IMR-90 (cell line): ENCODE measurements at regions not wholly inside any gene's neighbourhood (a gene's known extent, or its start where the extent isn't known, plus 50 kb on each side); places are given as distances from the start of the nearest gene placed in this dataset.

Experiments used
- CEBPB ChIP-seq: IDR thresholded peaks from 2 replicates; pipeline ENCODE4 v1.6.1; 2012; ENCODE audit warnings: low read depth, low read length, improper control_type of control experiment
- CHD1 ChIP-seq: IDR thresholded peaks from 2 replicates; pipeline ENCODE4 v1.6.1; 2012; ENCODE audit warnings: low read depth, low read length, improper control_type of control experiment
- FOS ChIP-seq: fragments of 150-350 bp; IDR thresholded peaks from 2 replicates; pipeline ENCODE4 v1.6.1; 2016; ENCODE audit warnings: low read depth, low read length
- MAZ ChIP-seq: IDR thresholded peaks from 2 replicates; pipeline ENCODE4 v1.6.1; 2012; ENCODE audit warnings: low read depth, mild to moderate bottlenecking, low read length, improper control_type of control experiment, moderate library complexity, borderline replicate concordance
- NFE2L2 ChIP-seq: fragments of 150-350 bp; IDR thresholded peaks from 2 replicates; pipeline ENCODE4 v1.6.1; 2016; ENCODE audit warnings: low read depth, mild to moderate bottlenecking, low read length
- POLR2A ChIP-seq: IDR thresholded peaks from 2 replicates; pipeline ENCODE4 v1.6.1; 2012; ENCODE audit warnings: mild to moderate bottlenecking, low read depth, low read length
- RAD21 ChIP-seq: IDR thresholded peaks from 2 replicates; pipeline ENCODE4 v1.6.1; 2012; ENCODE audit warnings: low read length, improper control_type of control experiment
- RCOR1 ChIP-seq: IDR thresholded peaks from 2 replicates; pipeline ENCODE4 v1.6.1; 2012; ENCODE audit warnings: mild to moderate bottlenecking, low read length, improper control_type of control experiment; ENCODE audit not compliant: insufficient replicate concordance
- RFX5 ChIP-seq: IDR thresholded peaks from 2 replicates; pipeline ENCODE4 v1.8.0; 2012; ENCODE audit warnings: low read depth, mild to moderate bottlenecking, low read length, moderate library complexity
- SMC3 ChIP-seq: fragments of 150-350 bp; IDR thresholded peaks from 2 replicates; pipeline ENCODE4 v1.6.1; 2016; ENCODE audit warnings: low read depth, mild to moderate bottlenecking, antibody characterized with exemption, low read length, moderate library complexity
- TF ChIP-seq, protein P1 (sequence below): conservative IDR thresholded peaks from 2 replicates; pipeline ENCODE4 v1.5.1; 2012; ENCODE audit warnings: mild to moderate bottlenecking, low read depth, low read length, improper control_type of control experiment
- TF ChIP-seq, protein P2 (sequence below): fragments of 150-350 bp; IDR thresholded peaks from 2 replicates; pipeline ENCODE4 v1.6.1; 2017; ENCODE audit warnings: mild to moderate bottlenecking, antibody characterized with exemption, low read length, low read depth
- TF ChIP-seq, protein P3 (sequence below): fragments of 150-350 bp; IDR thresholded peaks from 2 replicates; pipeline ENCODE4 v1.6.1; 2016; ENCODE audit warnings: low read depth, mild to moderate bottlenecking, low read length, moderate library complexity, borderline replicate concordance

DNA sequence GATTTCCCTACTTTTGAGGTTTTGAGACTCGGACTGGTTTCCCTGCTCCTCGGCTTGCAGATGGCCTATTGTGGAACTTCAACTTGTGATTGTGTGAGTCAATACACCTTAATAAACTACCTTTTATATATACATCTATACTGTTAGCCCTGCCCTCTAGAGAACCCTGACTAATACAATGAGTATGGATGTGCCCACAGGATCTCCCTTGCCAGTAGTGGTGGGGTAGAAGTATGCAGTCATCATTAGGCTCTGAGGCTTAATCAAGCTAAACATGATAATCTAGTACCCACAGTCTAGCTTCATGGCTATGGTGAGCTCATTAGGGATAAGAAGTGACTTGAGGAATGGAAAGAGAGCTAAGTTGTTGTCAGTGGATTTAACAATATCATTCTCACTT, 412.8 kb upstream of the PTGER4 start:
- TF ChIP-seq POLR2A (no peak), FOS (no peak), RFX5 (no peak), NFE2L2 (no peak), RCOR1 (no peak), MAZ (no peak), RAD21 (no peak), CHD1 (no peak), CEBPB (no peak), SMC3 (no peak)
- TF ChIP-seq, protein P1, sequence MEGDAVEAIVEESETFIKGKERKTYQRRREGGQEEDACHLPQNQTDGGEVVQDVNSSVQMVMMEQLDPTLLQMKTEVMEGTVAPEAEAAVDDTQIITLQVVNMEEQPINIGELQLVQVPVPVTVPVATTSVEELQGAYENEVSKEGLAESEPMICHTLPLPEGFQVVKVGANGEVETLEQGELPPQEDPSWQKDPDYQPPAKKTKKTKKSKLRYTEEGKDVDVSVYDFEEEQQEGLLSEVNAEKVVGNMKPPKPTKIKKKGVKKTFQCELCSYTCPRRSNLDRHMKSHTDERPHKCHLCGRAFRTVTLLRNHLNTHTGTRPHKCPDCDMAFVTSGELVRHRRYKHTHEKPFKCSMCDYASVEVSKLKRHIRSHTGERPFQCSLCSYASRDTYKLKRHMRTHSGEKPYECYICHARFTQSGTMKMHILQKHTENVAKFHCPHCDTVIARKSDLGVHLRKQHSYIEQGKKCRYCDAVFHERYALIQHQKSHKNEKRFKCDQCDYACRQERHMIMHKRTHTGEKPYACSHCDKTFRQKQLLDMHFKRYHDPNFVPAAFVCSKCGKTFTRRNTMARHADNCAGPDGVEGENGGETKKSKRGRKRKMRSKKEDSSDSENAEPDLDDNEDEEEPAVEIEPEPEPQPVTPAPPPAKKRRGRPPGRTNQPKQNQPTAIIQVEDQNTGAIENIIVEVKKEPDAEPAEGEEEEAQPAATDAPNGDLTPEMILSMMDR: no peak
- TF ChIP-seq, protein P2, sequence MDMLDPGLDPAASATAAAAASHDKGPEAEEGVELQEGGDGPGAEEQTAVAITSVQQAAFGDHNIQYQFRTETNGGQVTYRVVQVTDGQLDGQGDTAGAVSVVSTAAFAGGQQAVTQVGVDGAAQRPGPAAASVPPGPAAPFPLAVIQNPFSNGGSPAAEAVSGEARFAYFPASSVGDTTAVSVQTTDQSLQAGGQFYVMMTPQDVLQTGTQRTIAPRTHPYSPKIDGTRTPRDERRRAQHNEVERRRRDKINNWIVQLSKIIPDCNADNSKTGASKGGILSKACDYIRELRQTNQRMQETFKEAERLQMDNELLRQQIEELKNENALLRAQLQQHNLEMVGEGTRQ: no peak
- TF ChIP-seq, protein P3, sequence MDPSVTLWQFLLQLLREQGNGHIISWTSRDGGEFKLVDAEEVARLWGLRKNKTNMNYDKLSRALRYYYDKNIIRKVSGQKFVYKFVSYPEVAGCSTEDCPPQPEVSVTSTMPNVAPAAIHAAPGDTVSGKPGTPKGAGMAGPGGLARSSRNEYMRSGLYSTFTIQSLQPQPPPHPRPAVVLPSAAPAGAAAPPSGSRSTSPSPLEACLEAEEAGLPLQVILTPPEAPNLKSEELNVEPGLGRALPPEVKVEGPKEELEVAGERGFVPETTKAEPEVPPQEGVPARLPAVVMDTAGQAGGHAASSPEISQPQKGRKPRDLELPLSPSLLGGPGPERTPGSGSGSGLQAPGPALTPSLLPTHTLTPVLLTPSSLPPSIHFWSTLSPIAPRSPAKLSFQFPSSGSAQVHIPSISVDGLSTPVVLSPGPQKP: no peak
